Neuronal stem cell (in vitro differentiated cells): ENCODE measurements at regions not wholly inside any gene's neighbourhood (a gene's known extent, or its start where the extent isn't known, plus 50 kb on each side); places are given as distances from the start of the nearest gene placed in this dataset.

Experiments
- DNase-seq: peaks from one replicate; pipeline ENCODE4 v3.0.0-alpha.2; 2013; ENCODE audit warnings: low spot score
- H2AFZ ChIP-seq: one replicate; pipeline ENCODE4 v1.6.1; 2013; ENCODE audit warnings: mild to moderate bottlenecking, low read length, inconsistent platforms
- H2AK5ac ChIP-seq: 2 replicates; pipeline ENCODE4 v1.6.1; 2013; ENCODE audit warnings: low read depth, mild to moderate bottlenecking, inconsistent platforms, low read length, moderate library complexity, mixed read lengths
- H2BK120ac ChIP-seq: 2 replicates; pipeline ENCODE4 v1.6.1; 2013; ENCODE audit warnings: low read depth, mild to moderate bottlenecking, inconsistent platforms, low read length, moderate library complexity, mixed read lengths
- H2BK12ac ChIP-seq: one replicate; pipeline ENCODE4 v1.6.1; 2013; ENCODE audit warnings: low read length, inconsistent platforms
- H2BK15ac ChIP-seq: 2 replicates; pipeline ENCODE4 v1.6.1; 2013; ENCODE audit warnings: mild to moderate bottlenecking, low read length, inconsistent platforms, mixed read lengths
- H2BK5ac ChIP-seq: one replicate; pipeline ENCODE4 v1.6.1; 2013; ENCODE audit warnings: inconsistent platforms, mild to moderate bottlenecking, low read length, moderate library complexity
- H3K14ac ChIP-seq: one replicate; pipeline ENCODE4 v1.6.1; 2013; ENCODE audit warnings: low read length, inconsistent platforms
- H3K18ac ChIP-seq: 2 replicates; pipeline ENCODE4 v1.6.1; 2013; ENCODE audit warnings: low read length, inconsistent platforms
- H3K23ac ChIP-seq: 2 replicates; pipeline ENCODE4 v1.6.1; 2013; ENCODE audit warnings: low read depth, mild to moderate bottlenecking, mixed read lengths, low read length, inconsistent platforms; ENCODE audit not compliant: poor library complexity
- H3K27ac ChIP-seq: replicated peaks from 3 replicates; pipeline ENCODE4 v1.5.1; 2013; ENCODE audit warnings: low read length, inconsistent platforms
- H3K27me3 ChIP-seq, 3 experiments: 2 replicates each; pipeline ENCODE4 v1.6.1; 2013; ENCODE audit warnings: low read length in 3 of 3, mild to moderate bottlenecking in 2 of 3, inconsistent platforms in 1 of 3, low read depth in 1 of 3, mixed read lengths in 1 of 3, moderate library complexity in 1 of 3; ENCODE audit not compliant: control insufficient read depth in 3 of 3, insufficient read depth in 3 of 3
- H3K36me3 ChIP-seq, 2 donors: replicated peaks in 1 of 2; 2 replicates each; pipeline ENCODE4 v1.6.1; 2013; ENCODE audit warnings: low read length in 2 of 2; ENCODE audit not compliant: control insufficient read depth in 2 of 2, insufficient read depth in 2 of 2
- H3K4ac ChIP-seq: 2 replicates; pipeline ENCODE4 v1.6.1; 2013; ENCODE audit warnings: inconsistent platforms, mild to moderate bottlenecking, low read length, moderate library complexity
- H3K4me1 ChIP-seq, 2 donors: 1 replicate in 1 of 2; 2 replicates in 1 of 2; pipeline ENCODE4 v1.6.1; 2013; ENCODE audit warnings: low read length in 2 of 2, low read depth in 1 of 2; ENCODE audit not compliant: control insufficient read depth in 2 of 2, insufficient read depth in 1 of 2
- H3K4me2 ChIP-seq: one replicate; pipeline ENCODE4 v1.6.1; 2013; ENCODE audit warnings: mild to moderate bottlenecking, low read length, inconsistent platforms; ENCODE audit not compliant: insufficient read depth, poor library complexity, severe bottlenecking
- H3K4me3 ChIP-seq, 2 donors: 2 replicates each; pipeline ENCODE4 v1.5.1; 2013; ENCODE audit warnings: low read length in 2 of 2, mild to moderate bottlenecking in 2 of 2, inconsistent platforms in 1 of 2, moderate library complexity in 1 of 2
- H3K79me1 ChIP-seq: one replicate; pipeline ENCODE4 v1.6.1; 2013; ENCODE audit warnings: low read depth, mild to moderate bottlenecking, inconsistent platforms, low read length, moderate library complexity
- H3K9ac ChIP-seq: one replicate; pipeline ENCODE4 v1.6.1; 2013; ENCODE audit warnings: mild to moderate bottlenecking, low read depth, low read length, inconsistent platforms; ENCODE audit not compliant: poor library complexity
- H3K9me3 ChIP-seq, 2 donors: replicated peaks in 1 of 2; 2 replicates each; pipeline versions ENCODE3 to v1.6.1; 2013; ENCODE audit warnings: low read length in 2 of 2, mild to moderate bottlenecking in 2 of 2, inconsistent platforms in 1 of 2, low read depth in 1 of 2, mixed read lengths in 1 of 2, moderate library complexity in 1 of 2; ENCODE audit not compliant: control insufficient read depth in 2 of 2, insufficient read depth in 1 of 2
- H4K8ac ChIP-seq: one replicate; pipeline ENCODE4 v1.6.1; 2013; ENCODE audit warnings: low read depth, mild to moderate bottlenecking, inconsistent platforms, low read length, moderate library complexity
- H4K91ac ChIP-seq: one replicate; pipeline ENCODE4 v1.6.1; 2013; ENCODE audit warnings: low read length, low read depth, mild to moderate bottlenecking, inconsistent platforms; ENCODE audit not compliant: poor library complexity
- WGBS, 2 donors: extraction: QIAGEN DNeasy Blood & Tissue Kit; methylation state at CpG; one replicate each; pipeline ENCODE4 v1.1.7; 2013; ENCODE audit warnings: missing lambda C conversion rate in 2 of 2, mixed read lengths in 1 of 2; ENCODE audit not compliant: insufficient read length in 2 of 2, insufficient replicate concordance in 1 of 2; ENCODE audit errors: extremely low coverage in 2 of 2; 5-methylcytosine and 5-hydroxymethylcytosine counted together

- no peaks in the 10 kb centered on the region for H3K79me1 ChIP-seq
- no peak overlapping the region for H4K91ac ChIP-seq
- DNase-seq: no peak
- no peak overlapping the region for H3K27ac ChIP-seq
- no peak overlapping the region for H3K4ac ChIP-seq
- H2AFZ ChIP-seq: no peak overlapping the region
- no peak overlapping the region for H4K8ac ChIP-seq
- WGBS, 2 donors: no CpG with 5 or more reads among the region's 6 CpGs
- no peaks in the 10 kb centered on the region for H3K36me3 ChIP-seq
- H3K23ac ChIP-seq: no peak overlapping the region
- no peak overlapping the region for H2BK5ac ChIP-seq
- H2BK15ac ChIP-seq: no peak overlapping the region
- no peak overlapping the region for H3K9ac ChIP-seq
- H3K27me3 ChIP-seq: no peaks in the 10 kb centered on the region
- no peak overlapping the region for H2BK120ac ChIP-seq
- H3K18ac ChIP-seq: no peak overlapping the region
- no peak overlapping the region for H2BK12ac ChIP-seq
- H3K14ac ChIP-seq: no peak overlapping the region
- peaks cover 0 to 3% of the 10 kb centered on the region in 2 donors for H3K4me1 ChIP-seq
- H3K4me2 ChIP-seq: no peak overlapping the region
- peaks cover 0 to 3% of the 10 kb centered on the region in 2 donors for H3K9me3 ChIP-seq
- H2AK5ac ChIP-seq: no peak overlapping the region
- H3K4me3 ChIP-seq: no peak overlapping the region
Measured at GRCh38 chr20:22524393-22525015, 59.9 kb downstream of the FOXA2 start.

GRCh38 chr20:22523499-22524392, 60.6 kb downstream of the FOXA2 start:
- no peak overlapping the region for H4K91ac ChIP-seq
- no peak overlapping the region for H3K18ac ChIP-seq
- no peak overlapping the region for H4K8ac ChIP-seq
- no peak overlapping the region for H3K27ac ChIP-seq
- no peak for DNase-seq
- peaks cover 0 to 3% of the 10 kb centered on the region in 2 donors for H3K9me3 ChIP-seq
- no peak overlapping the region for H3K14ac ChIP-seq
- no peak overlapping the region for H3K4me3 ChIP-seq
- no peak overlapping the region for H3K4ac ChIP-seq
- peak overlapping the region; percentile 1 for H2AK5ac ChIP-seq
- no peak overlapping the region for H2BK15ac ChIP-seq
- no peak overlapping the region for H3K9ac ChIP-seq
- no peak overlapping the region for H2BK120ac ChIP-seq
- no peak overlapping the region for H3K23ac ChIP-seq
- no CpG with 5 or more reads among the region's 15 CpGs for WGBS, 2 donors
- no peaks in the 10 kb centered on the region for H3K27me3 ChIP-seq
- H2BK5ac ChIP-seq: no peak overlapping the region
- H3K4me1 ChIP-seq: peaks cover 0 to 3% of the 10 kb centered on the region in 2 donors
- H2BK12ac ChIP-seq: no peak overlapping the region
- H2AFZ ChIP-seq: no peak overlapping the region
- no peaks in the 10 kb centered on the region for H3K36me3 ChIP-seq
- no peaks in the 10 kb centered on the region for H3K79me1 ChIP-seq
- no peak overlapping the region for H3K4me2 ChIP-seq

GRCh38 chr20:22523128-22523498, 61.3 kb downstream of the FOXA2 start:
- Histone ChIP-seq H3K4me2 (no peak overlapping the region), H2BK120ac (no peak overlapping the region), H3K36me3 (no peaks in the 10 kb centered on the region), H4K8ac (no peak overlapping the region), H2AK5ac (no peak overlapping the region), H3K4me3 (no peak overlapping the region), H3K79me1 (no peaks in the 10 kb centered on the region), H3K27me3 (no peaks in the 10 kb centered on the region), H2BK5ac (no peak overlapping the region), H3K4me1 (peaks cover 0 to 3% of the 10 kb centered on the region in 2 donors), H4K91ac (no peak overlapping the region), H3K4ac (no peak overlapping the region), H3K9ac (no peak overlapping the region), H3K14ac (no peak overlapping the region), H3K18ac (no peak overlapping the region), H2BK15ac (no peak overlapping the region), H3K27ac (no peak overlapping the region), H3K9me3 (peaks cover 0 to 3% of the 10 kb centered on the region in 2 donors), H3K23ac (no peak overlapping the region), H2AFZ (no peak overlapping the region), H2BK12ac (peak overlapping the region; percentile 63)
- WGBS, 2 donors: no CpG with 5 or more reads among the region's 7 CpGs
- DNase-seq: no peak

GRCh38 chr20:22522701-22523100, 61.7 kb downstream of the FOXA2 start:
- Histone ChIP-seq H3K23ac (no peak overlapping the region), H3K9ac (no peak overlapping the region), H3K9me3 (peaks cover 0 to 3% of the 10 kb centered on the region in 2 donors), H3K36me3 (no peaks in the 10 kb centered on the region), H2BK120ac (no peak overlapping the region), H3K4me1 (peaks cover 0 to 3% of the 10 kb centered on the region in 2 donors), H3K27ac (no peak overlapping the region), H2AFZ (no peak overlapping the region), H3K27me3 (no peaks in the 10 kb centered on the region), H3K4me2 (no peak overlapping the region), H2BK15ac (no peak overlapping the region), H2BK5ac (no peak overlapping the region), H3K4me3 (no peak overlapping the region), H2BK12ac (peak overlapping the region; percentile 63), H3K14ac (no peak overlapping the region), H2AK5ac (no peak overlapping the region), H4K91ac (no peak overlapping the region), H3K18ac (no peak overlapping the region), H3K4ac (no peak overlapping the region), H4K8ac (no peak overlapping the region), H3K79me1 (no peaks in the 10 kb centered on the region)
- no peak for DNase-seq
- no CpG with 5 or more reads among the region's 3 CpGs for WGBS, 2 donors
